HFFc6 (cell line): ENCODE measurements at regions not wholly inside any gene's neighbourhood (a gene's known extent, or its start where the extent isn't known, plus 50 kb on each side); places are given as distances from the start of the nearest gene placed in this dataset.

Experiments
- DNase-seq: peaks from one replicate; pipeline ENCODE4 v3.0.0-alpha.2; 2018
- H3K27ac Mint-ChIP-seq: 2 replicates; pipeline ENCODE4 v1.8.0; 2020; ENCODE audit warnings: mild to moderate bottlenecking, mixed read lengths
- H3K27me3 Mint-ChIP-seq: 2 replicates; pipeline ENCODE4 v1.8.0; 2021; ENCODE audit warnings: mild to moderate bottlenecking, moderate library complexity, mixed read lengths; ENCODE audit not compliant: insufficient read depth
- H3K36me3 Mint-ChIP-seq: 2 replicates; pipeline ENCODE4 v1.8.0; 2021; ENCODE audit warnings: low read depth, mixed read lengths
- H3K4me1 Mint-ChIP-seq: 2 replicates; pipeline ENCODE4 v1.8.0; 2020; ENCODE audit warnings: low read depth, mixed read lengths
- H3K4me3 Mint-ChIP-seq: 2 replicates; pipeline ENCODE4 v1.8.0; 2020; ENCODE audit warnings: mild to moderate bottlenecking, moderate library complexity, mixed read lengths
- H3K9me3 Mint-ChIP-seq: 2 replicates; pipeline ENCODE4 v1.8.0; 2020; ENCODE audit warnings: mild to moderate bottlenecking, mixed read lengths
- CTCF ChIP-seq: fragments of 200-600 bp; sonication (generic); IDR thresholded peaks from 2 replicates; pipeline ENCODE4 v1.5.0; 2021; ENCODE audit warnings: antibody characterized with exemption, mild to moderate bottlenecking

- Mint-ChIP-seq H3K36me3 (no peaks in the 10 kb centered on the region), H3K27ac (no peak overlapping the region), H3K27me3 (peaks cover 1% of the 10 kb centered on the region; the same call in 1 of the 2 replicates), H3K9me3 (peaks cover 14% of the 10 kb centered on the region), H3K4me3 (no peak overlapping the region), H3K4me1 (no peaks in the 10 kb centered on the region)
- TF ChIP-seq CTCF: no peak
- no peak for DNase-seq
Measured at GRCh38 chr7:69328516-69328915, 269.8 kb upstream of the AUTS2 start.

GRCh38 chr7:69334701-69335100 is 263.6 kb upstream of the AUTS2 start:
- Mint-ChIP-seq H3K36me3 (0 out of 2 replicates have a peak, but pooled peaks cover 3% of the 10 kb centered on the region), H3K27me3 (0 out of 2 replicates have a peak, but pooled peaks cover 2% of the 10 kb centered on the region), H3K9me3 (peaks cover 24% of the 10 kb centered on the region), H3K27ac (no peak overlapping the region), H3K4me3 (no peak overlapping the region), H3K4me1 (no peaks in the 10 kb centered on the region)
- no peak for TF ChIP-seq CTCF
- no peak for DNase-seq

- Mint-ChIP-seq H3K36me3 (0 out of 2 replicates have a peak, but pooled peaks cover 3% of the 10 kb centered on the region), H3K4me1 (no peaks in the 10 kb centered on the region), H3K4me3 (no peak overlapping the region), H3K9me3 (peaks cover 24% of the 10 kb centered on the region), H3K27me3 (0 out of 2 replicates have a peak, but pooled peaks cover 2% of the 10 kb centered on the region), H3K27ac (no peak overlapping the region)
- TF ChIP-seq CTCF: no peak
- DNase-seq: no peak
Measured at GRCh38 chr7:69335331-69335730, 262.9 kb upstream of the AUTS2 start.

GRCh38 chr7:69336976-69337375 is 261.3 kb upstream of the AUTS2 start:
- no peak for TF ChIP-seq CTCF
- H3K4me3 Mint-ChIP-seq: no peak overlapping the region

GRCh38 chr7:69338144-69338543 is 260.1 kb upstream of the AUTS2 start:
- DNase-seq: no peak

More at GRCh38 chr7:69336976-69337375, 261.3 kb upstream of the AUTS2 start:
- H3K4me1 Mint-ChIP-seq: no peaks in the 10 kb centered on the region
- peaks cover 34% of the 10 kb centered on the region for H3K9me3 Mint-ChIP-seq
- H3K27me3 Mint-ChIP-seq: 0 out of 2 replicates have a peak, but pooled peaks cover 2% of the 10 kb centered on the region
- no peak for DNase-seq
- no peak overlapping the region for H3K27ac Mint-ChIP-seq
- 0 out of 2 replicates have a peak, but pooled peaks cover 3% of the 10 kb centered on the region for H3K36me3 Mint-ChIP-seq

More at GRCh38 chr7:69338144-69338543, 260.1 kb upstream of the AUTS2 start:
- no peaks in the 10 kb centered on the region for H3K4me1 Mint-ChIP-seq
- no peak overlapping the region for H3K4me3 Mint-ChIP-seq
- H3K27me3 Mint-ChIP-seq: 0 out of 2 replicates have a peak, but pooled peaks cover 2% of the 10 kb centered on the region
- H3K9me3 Mint-ChIP-seq: peaks cover 35% of the 10 kb centered on the region
- 0 out of 2 replicates have a peak, but pooled peaks cover 3% of the 10 kb centered on the region for H3K36me3 Mint-ChIP-seq
- no peak for TF ChIP-seq CTCF
- no peak overlapping the region for H3K27ac Mint-ChIP-seq
